ENCODE measurements at regions not wholly inside any gene's neighbourhood (a gene's known extent, or its start where the extent isn't known, plus 50 kb on each side); places are given as distances from the start of the nearest gene placed in this dataset.

GRCh38 chr20:1757072-1757471 lies 99.5 kb upstream of the SIRPG start:
- TF ChIP-seq POLR2AphosphoS5 (IDR thresholded peaks at IDR 0.05; ENCODE audit: borderline replicate concordance, low read depth, low read length) (no peak), FOXP2 (optimal IDR thresholded peaks at IDR 0.05; ENCODE audit: control extremely low read depth, extremely low read length, insufficient read depth) (no peak)

Data from SK-N-MC (cell line).